H9 (cell line): ENCODE measurements at regions not wholly inside any gene's neighbourhood (a gene's known extent, or its start where the extent isn't known, plus 50 kb on each side); places are given as distances from the start of the nearest gene placed in this dataset.

Experiments used
- DNase-seq: peaks from one replicate; pipeline ENCODE4 v3.0.0-alpha.2; 2017
- H2AFZ ChIP-seq: one replicate; pipeline ENCODE4 v1.6.1; 2013; ENCODE audit warnings: mild to moderate bottlenecking, low read length, control low read depth, moderate library complexity
- H2AK5ac ChIP-seq: 2 replicates; pipeline ENCODE4 v1.6.1; 2013; ENCODE audit warnings: low read length, control low read depth, mixed read lengths; ENCODE audit not compliant: insufficient read length
- H2BK120ac ChIP-seq: one replicate; pipeline ENCODE4 v1.6.1; 2013; ENCODE audit warnings: low read depth, mild to moderate bottlenecking, low read length, control low read depth, inconsistent platforms; ENCODE audit not compliant: poor library complexity, severe bottlenecking
- H2BK12ac ChIP-seq: 2 replicates; pipeline ENCODE4 v1.6.1; 2013; ENCODE audit warnings: low read length, control low read depth, mixed read lengths, low read depth; ENCODE audit not compliant: insufficient read length
- H2BK15ac ChIP-seq: 2 replicates; pipeline ENCODE4 v1.6.1; 2013; ENCODE audit warnings: low read depth, low read length, control low read depth
- H2BK20ac ChIP-seq: one replicate; pipeline ENCODE4 v1.6.1; 2013; ENCODE audit warnings: low read depth, mild to moderate bottlenecking, low read length, control low read depth, inconsistent platforms; ENCODE audit not compliant: poor library complexity, severe bottlenecking
- H2BK5ac ChIP-seq: 2 replicates; pipeline ENCODE4 v1.6.1; 2013; ENCODE audit warnings: low read length, control low read depth, mixed read lengths; ENCODE audit not compliant: insufficient read length
- H3K14ac ChIP-seq: 2 replicates; pipeline ENCODE4 v1.6.1; 2013; ENCODE audit warnings: low read length, control low read depth; ENCODE audit not compliant: insufficient read depth
- H3K18ac ChIP-seq: 2 replicates; pipeline ENCODE4 v1.6.1; 2013; ENCODE audit warnings: low read depth, mild to moderate bottlenecking, mixed read lengths, low read length, control low read depth; ENCODE audit not compliant: insufficient read length
- H3K23ac ChIP-seq: 2 replicates; pipeline ENCODE4 v1.6.1; 2013; ENCODE audit warnings: low read length, control low read depth, mixed read lengths, low read depth; ENCODE audit not compliant: insufficient read length
- H3K23me2 ChIP-seq: 2 replicates; pipeline ENCODE4 v1.6.1; 2013; ENCODE audit warnings: low read depth, mild to moderate bottlenecking, mixed read lengths, low read length, control low read depth; ENCODE audit not compliant: insufficient read length, poor library complexity, severe bottlenecking
- H3K27ac ChIP-seq: 2 replicates; pipeline ENCODE4 v1.5.1; 2013; ENCODE audit warnings: low read length, control low read depth, mixed read lengths, low read depth; ENCODE audit not compliant: insufficient read length
- H3K27me3 ChIP-seq: 2 replicates; pipeline ENCODE4 v1.6.1; 2013; ENCODE audit warnings: low read length, control low read depth, inconsistent platforms; ENCODE audit not compliant: insufficient read depth
- H3K4ac ChIP-seq: 2 replicates; pipeline ENCODE4 v1.6.1; 2013; ENCODE audit warnings: low read depth, mild to moderate bottlenecking, control low read depth, inconsistent platforms, low read length, moderate library complexity
- H3K4me1 ChIP-seq: 2 replicates; pipeline ENCODE4 v1.6.1; 2013; ENCODE audit warnings: low read length, control low read depth, inconsistent platforms; ENCODE audit not compliant: insufficient read depth
- H3K4me2 ChIP-seq: 2 replicates; pipeline ENCODE4 v1.6.1; 2013; ENCODE audit warnings: low read length, control low read depth, mixed read lengths; ENCODE audit not compliant: insufficient read length, insufficient read depth
- H3K56ac ChIP-seq: 2 replicates; pipeline ENCODE4 v1.6.1; 2013; ENCODE audit warnings: low read depth, mild to moderate bottlenecking, mixed read lengths, low read length, control low read depth; ENCODE audit not compliant: insufficient read length
- H3K79me1 ChIP-seq: 2 replicates; pipeline ENCODE4 v1.6.1; 2013; ENCODE audit warnings: low read depth, mild to moderate bottlenecking, moderate library complexity, low read length, control low read depth, inconsistent platforms; ENCODE audit not compliant: insufficient read depth, poor library complexity, severe bottlenecking
- H3K79me2 ChIP-seq: 2 replicates; pipeline ENCODE4 v1.6.1; 2013; ENCODE audit warnings: low read length, control low read depth, inconsistent platforms; ENCODE audit not compliant: insufficient read depth
- H3K9ac ChIP-seq: 2 replicates; pipeline ENCODE4 v1.6.1; 2013; ENCODE audit warnings: low read length, control low read depth, mixed read lengths; ENCODE audit not compliant: insufficient read length; ENCODE audit errors: extremely low read depth
- H3K9me3 ChIP-seq: one replicate; pipeline ENCODE4 v1.6.1; 2013; ENCODE audit warnings: low read depth, low read length, inconsistent platforms; ENCODE audit not compliant: control insufficient read depth
- H3T11ph ChIP-seq: one replicate; pipeline ENCODE4 v1.6.1; 2013; ENCODE audit warnings: mild to moderate bottlenecking, low read length, control low read depth, inconsistent platforms
- H4K20me1 ChIP-seq: one replicate; pipeline ENCODE4 v1.6.1; 2013; ENCODE audit not compliant: control insufficient read depth, insufficient read length, insufficient read depth
- H4K5ac ChIP-seq: 2 replicates; pipeline ENCODE4 v1.6.1; 2013; ENCODE audit warnings: low read depth, mild to moderate bottlenecking, mixed read lengths, low read length, control low read depth; ENCODE audit not compliant: insufficient read length
- H4K8ac ChIP-seq: replicated peaks from 2 replicates; pipeline ENCODE4 v1.6.1; 2013; ENCODE audit warnings: low read length, control low read depth, mixed read lengths, low read depth; ENCODE audit not compliant: insufficient read length
- H4K91ac ChIP-seq: 2 replicates; pipeline ENCODE4 v1.6.1; 2013; ENCODE audit warnings: low read depth, mild to moderate bottlenecking, moderate library complexity, mixed read lengths, low read length, control low read depth; ENCODE audit not compliant: insufficient read length
- H3K27ac Mint-ChIP-seq, 3 experiments: 2 replicates in 2 of 3; 3 replicates in 1 of 3; pipeline ENCODE4 v1.8.0; 2020 to 2021; ENCODE audit warnings: mixed read lengths in 3 of 3, mild to moderate bottlenecking in 1 of 3, moderate library complexity in 1 of 3
- H3K27me3 Mint-ChIP-seq: 2 replicates; pipeline ENCODE4 v1.8.0; 2021; ENCODE audit warnings: low read depth, mild to moderate bottlenecking, moderate library complexity, mixed read lengths
- H3K36me3 Mint-ChIP-seq, 3 experiments: 2 replicates in 2 of 3; 3 replicates in 1 of 3; pipeline ENCODE4 v1.8.0; 2020 to 2021; ENCODE audit warnings: low read depth in 3 of 3, mixed read lengths in 3 of 3; ENCODE audit not compliant: insufficient read depth in 1 of 3
- H3K4me1 Mint-ChIP-seq, 2 experiments: 2 replicates each; pipeline ENCODE4 v1.8.0; 2020; ENCODE audit warnings: mixed read lengths in 2 of 2
- H3K4me3 Mint-ChIP-seq, 2 experiments: 2 replicates in 1 of 2; 3 replicates in 1 of 2; pipeline ENCODE4 v1.8.0; 2020 to 2021; ENCODE audit warnings: mild to moderate bottlenecking in 2 of 2, mixed read lengths in 2 of 2, moderate library complexity in 1 of 2
- H3K9me3 Mint-ChIP-seq, 2 experiments: 2 replicates in 1 of 2; 3 replicates in 1 of 2; pipeline ENCODE4 v1.8.0; 2020; ENCODE audit warnings: mild to moderate bottlenecking in 2 of 2, mixed read lengths in 2 of 2, moderate library complexity in 1 of 2
- CTCF ChIP-seq: fragments of 200-600 bp; sonication (generic); conservative IDR thresholded peaks from 3 replicates; pipeline ENCODE4 v1.8.0; 2021; ENCODE audit warnings: antibody characterized with exemption, mild to moderate bottlenecking
- WGBS: extraction: QIAGEN DNeasy Blood & Tissue Kit; methylation state at CpG from one replicate; pipeline ENCODE4 v1.1.7; 2013; ENCODE audit warnings: missing lambda C conversion rate, low lambda C conversion rate, mixed read lengths; ENCODE audit not compliant: insufficient read length; ENCODE audit errors: extremely low coverage; 5-methylcytosine and 5-hydroxymethylcytosine counted together

DNA sequence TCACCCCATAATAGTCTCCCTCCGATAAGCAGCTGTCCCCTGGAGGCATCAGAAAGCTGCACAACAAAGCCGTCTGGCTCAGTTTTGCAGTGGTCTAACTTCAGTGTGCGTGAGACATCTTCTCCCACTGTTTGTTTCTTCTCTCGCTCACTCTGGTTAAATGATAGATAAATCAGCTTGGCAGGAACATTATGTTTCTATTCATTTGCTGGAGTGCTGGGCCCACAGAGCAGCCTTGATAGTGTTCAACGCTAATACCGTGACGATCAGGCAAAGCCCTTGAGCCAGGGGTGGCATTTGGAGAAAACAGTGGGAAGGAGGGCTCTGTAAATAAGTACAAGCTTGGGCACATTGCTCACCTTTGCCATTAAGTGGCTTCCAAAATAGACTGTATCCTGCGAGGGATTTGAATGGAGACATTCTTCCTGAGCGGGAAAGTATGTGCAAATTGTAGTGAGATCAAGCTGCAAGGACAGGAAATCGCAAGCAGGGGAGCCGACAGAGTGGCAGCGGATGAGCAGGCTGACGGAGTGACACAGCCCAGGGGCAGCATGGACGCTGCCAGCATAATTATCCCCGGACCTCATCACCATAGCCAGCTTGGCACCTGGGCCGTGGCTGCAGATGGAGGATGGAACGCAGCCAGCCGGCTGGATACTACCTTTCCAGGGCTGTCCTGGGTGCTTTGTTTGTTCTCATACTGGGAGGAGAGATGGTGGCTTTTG lies 256.8 kb upstream of the FZD8 start:
- Histone ChIP-seq H2BK5ac (no peak overlapping the region), H2BK20ac (no peak overlapping the region), H3K9ac (no peak overlapping the region), H3K79me1 (no peaks in the 10 kb centered on the region), H4K5ac (no peak overlapping the region), H3K4ac (no peak overlapping the region), H3K9me3 (no peaks in the 10 kb centered on the region), H3K56ac (no peak overlapping the region), H3K27me3 (no peaks in the 10 kb centered on the region), H3K4me1 (peaks cover 2% of the 10 kb centered on the region; the same call in 1 of the 2 replicates), H3K23me2 (no peaks in the 10 kb centered on the region), H4K91ac (no peak overlapping the region), H3K14ac (no peak overlapping the region; the same call in 1 of the 2 replicates), H3K23ac (no peak overlapping the region), H3K79me2 (no peaks in the 10 kb centered on the region), H3K18ac (no peak overlapping the region), H2BK120ac (no peak overlapping the region), H4K8ac (no peak overlapping the region), H3K4me2 (no peak overlapping the region), H2AFZ (no peak overlapping the region), H2BK12ac (no peak overlapping the region), H3K27ac (no peak overlapping the region), H4K20me1 (no peaks in the 10 kb centered on the region), H2BK15ac (no peak overlapping the region), H2AK5ac (no peak overlapping the region), H3T11ph (no peak overlapping the region)
- Mint-ChIP-seq H3K36me3 (no peaks in the 10 kb centered on the region), H3K27ac (no peak overlapping the region), H3K4me3 (no peak overlapping the region), H3K4me1 (peaks cover 6 to 7% of the 10 kb centered on the region in 2 experiments; a peak in 2 of 4 replicates), H3K27me3 (peaks cover 6% of the 10 kb centered on the region; the same call in 1 of the 2 replicates), H3K9me3 (peaks cover 2 to 4% of the 10 kb centered on the region in 2 experiments; a peak in 4 of 5 replicates)
- WGBS: no CpG with 5 or more reads among the region's 18 CpGs
- no peak for DNase-seq
- TF ChIP-seq CTCF: no peak
